ENCODE measurements at regions not wholly inside any gene's neighbourhood (a gene's known extent, or its start where the extent isn't known, plus 50 kb on each side); places are given as distances from the start of the nearest gene placed in this dataset.
"Not testable (repeated sequence)": the region's sequence is repeated elsewhere in the genome, so short reads cannot be mapped to it uniquely, and the experiment has no call there.

DNA sequence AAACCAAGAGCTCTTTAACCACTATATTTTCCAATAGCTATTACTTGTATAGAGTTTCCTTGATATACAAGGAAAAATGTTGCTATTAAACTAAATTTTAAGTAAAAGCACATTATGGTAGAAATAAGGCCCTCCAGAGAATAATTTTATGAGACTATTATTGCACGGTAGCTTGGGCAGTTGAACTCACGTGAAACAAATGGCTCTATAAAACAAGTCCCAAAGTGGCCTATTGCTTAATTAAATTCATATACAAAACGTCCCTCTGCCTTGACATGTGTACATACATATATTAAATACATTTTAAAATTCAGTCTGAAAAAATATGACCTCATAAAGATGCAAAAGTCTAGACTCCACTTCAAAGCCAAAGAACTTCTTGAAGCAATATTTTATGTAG lies 582.2 kb downstream of the CENPC start:
- DNase-seq (ENCODE audit: extremely low spot score, insufficient read length, low read depth), result no peak
- FAIRE-seq, result no peak

DNA sequence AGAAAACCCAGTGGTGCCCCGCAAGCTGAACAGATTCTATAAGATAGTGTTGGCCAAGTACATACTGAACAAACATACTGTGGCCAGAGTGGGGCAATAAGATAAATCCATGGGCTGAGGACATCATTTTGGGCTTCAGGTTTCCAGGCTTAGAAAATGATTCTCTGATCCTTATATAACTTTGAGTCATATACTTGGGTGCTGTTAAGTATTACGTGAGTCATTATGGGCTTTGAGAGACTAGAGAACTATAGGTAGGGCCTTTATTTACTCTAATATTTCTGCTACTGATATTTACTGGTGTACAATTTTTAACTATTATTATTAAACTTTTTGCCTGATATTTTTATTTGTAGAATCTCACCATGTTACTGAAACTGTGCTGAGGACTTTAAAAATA lies 586.1 kb downstream of the CENPC start:
- no peak for FAIRE-seq

DNA sequence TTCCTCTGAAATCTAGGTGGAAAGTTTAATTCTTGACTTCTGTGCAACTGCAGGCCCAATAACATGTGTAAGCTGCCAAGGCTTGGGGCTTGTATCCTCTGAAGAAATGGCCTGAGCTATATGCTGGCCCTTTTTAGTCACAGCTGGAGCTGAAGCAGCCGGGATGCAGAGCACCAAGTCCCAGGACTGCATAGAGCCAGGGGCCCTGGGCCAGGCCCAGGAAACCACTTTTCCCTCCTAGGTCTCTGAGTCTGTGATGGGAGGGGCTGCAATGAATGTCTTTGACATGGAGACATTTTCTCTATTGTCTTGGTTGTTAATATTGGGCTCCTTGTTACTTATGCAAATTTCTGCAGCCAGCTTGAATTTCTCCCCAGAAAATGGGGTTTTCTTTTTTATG lies 588.5 kb downstream of the CENPC start:
- no peak for DNase-seq (ENCODE audit: extremely low spot score, insufficient read length, low read depth)
- no peak for FAIRE-seq

More for the DNA sequence above, 586.1 kb downstream of the CENPC start:
- DNase-seq (ENCODE audit: extremely low spot score, insufficient read length, low read depth), result no peak

DNA sequence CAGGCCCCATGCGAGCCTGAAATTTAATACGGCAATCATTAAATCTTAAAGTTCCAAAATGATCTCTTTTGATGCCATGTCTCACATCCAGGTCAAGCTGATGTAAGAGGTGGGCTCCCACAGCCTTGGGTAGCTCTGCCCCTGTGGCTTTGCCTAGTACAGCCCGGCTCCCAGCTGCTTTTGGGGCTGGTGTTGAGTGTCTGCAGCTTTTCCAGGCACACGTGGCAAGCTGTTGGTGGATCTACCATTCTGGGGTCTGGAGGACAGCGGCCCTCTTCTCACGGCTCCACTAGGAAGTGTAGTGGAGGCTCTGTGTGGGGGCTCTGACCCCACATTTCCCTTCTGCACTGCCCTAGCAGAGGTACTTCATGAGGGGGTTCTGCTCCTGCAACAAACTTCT lies 588.9 kb downstream of the CENPC start:
- FAIRE-seq (no peak), DNase-seq (ENCODE audit: extremely low spot score, insufficient read length, low read depth) (no peak)

DNA sequence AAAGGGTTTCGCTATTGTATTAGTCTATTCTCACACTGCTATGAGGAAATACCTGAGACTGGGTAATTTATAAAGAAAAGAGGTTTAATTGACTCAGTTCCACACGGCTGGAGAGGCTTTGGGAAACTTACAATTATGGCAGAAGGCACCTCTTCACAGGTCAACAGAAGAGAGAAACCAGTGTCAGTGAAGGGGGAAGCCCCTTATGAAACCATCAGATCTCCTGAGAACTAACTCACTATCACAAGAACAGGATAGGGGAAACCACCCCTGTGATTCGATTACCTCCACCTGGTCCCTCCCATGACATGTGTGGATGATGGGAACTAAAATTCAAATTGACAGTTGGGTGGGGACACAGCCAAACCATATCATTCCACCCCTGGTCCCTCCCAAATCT lies 589.5 kb downstream of the CENPC start:
- no peak for FAIRE-seq
- no peak for DNase-seq (ENCODE audit: extremely low spot score, insufficient read length, low read depth)

DNA sequence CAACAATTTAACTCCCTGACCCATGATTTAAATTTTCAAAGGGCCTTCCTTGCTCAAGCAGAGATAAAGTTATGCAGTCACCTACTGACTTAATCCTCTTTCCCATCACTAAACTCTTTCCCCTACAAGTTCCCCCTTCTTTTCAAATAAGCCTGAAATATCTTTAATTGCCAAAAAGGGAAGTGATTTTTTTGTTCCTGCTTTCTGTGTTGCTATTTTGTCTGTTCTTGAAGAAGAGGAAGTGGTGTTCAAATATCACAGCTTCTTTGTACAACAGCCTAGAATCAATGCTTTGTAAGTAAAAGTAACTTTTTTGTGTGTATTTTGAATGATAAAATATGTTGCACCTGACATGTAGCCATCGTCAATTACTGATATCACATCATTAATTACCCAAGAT lies 595.9 kb downstream of the CENPC start:
- no peak for DNase-seq (ENCODE audit: extremely low spot score, insufficient read length, low read depth)

DNA sequence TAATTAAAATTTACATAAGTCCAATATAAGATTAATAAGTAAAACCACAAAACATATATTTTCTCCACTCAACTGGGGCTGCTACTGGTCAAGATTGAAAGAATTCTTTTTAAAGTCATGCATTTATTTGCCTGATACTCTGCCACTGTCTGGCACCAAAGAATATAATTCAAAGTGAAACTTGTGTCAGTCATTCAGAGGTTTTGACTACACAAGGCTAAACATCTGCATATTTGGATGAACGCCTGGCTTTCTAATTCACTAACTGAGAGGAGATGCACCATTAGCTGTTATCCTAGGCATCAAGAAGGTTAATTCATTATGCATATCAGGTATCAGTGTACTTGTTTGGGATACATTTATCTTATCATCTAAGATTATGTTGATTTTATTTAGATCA lies 598.5 kb downstream of the CENPC start:
- FAIRE-seq, result no peak
- DNase-seq (ENCODE audit: extremely low spot score, insufficient read length, low read depth), result no peak

More for the DNA sequence above, 595.9 kb downstream of the CENPC start:
- no peak for FAIRE-seq

DNA sequence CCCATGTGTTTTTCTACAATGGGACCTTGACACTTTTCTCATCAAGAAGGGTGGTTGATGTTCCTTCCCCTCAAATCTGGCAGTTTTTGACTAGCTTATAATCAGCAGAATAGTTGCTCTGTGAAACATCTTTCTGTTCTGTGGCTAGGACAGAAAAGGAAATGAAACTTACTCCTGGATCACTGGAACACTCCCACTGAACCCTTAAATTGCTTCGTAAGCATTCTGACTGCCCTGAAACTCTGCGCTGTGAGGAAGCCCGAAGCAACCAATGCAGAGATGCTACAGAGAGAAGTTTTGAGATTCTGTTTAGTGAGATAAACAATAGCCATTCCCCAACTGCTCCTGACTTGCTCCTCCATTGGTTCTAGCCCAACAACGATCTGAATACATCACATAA lies 602.2 kb downstream of the CENPC start:
- no peak for FAIRE-seq

DNA sequence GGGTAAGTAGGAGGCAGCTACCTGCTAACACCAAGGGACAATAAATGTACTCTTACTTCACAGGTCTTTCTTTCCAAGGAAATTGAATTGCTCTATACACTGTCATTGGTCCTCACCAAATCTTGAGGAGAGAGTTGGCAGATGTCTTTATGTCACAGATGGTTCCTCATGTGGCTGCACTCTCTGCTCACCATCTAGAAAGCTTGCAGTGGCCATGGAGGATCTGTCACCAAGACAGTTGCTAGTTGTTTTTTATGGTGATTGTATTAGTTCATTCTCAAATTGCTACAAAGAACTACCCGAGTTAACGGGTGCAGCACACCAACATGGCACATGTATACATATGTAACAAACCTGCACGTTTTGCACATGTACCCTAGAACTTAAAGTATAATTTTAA lies 613.3 kb downstream of the CENPC start:
- not testable (repeated sequence) for DNase-seq (ENCODE audit: extremely low spot score, insufficient read length, low read depth); FAIRE-seq

More for the DNA sequence above, 602.2 kb downstream of the CENPC start:
- no peak for DNase-seq (ENCODE audit: extremely low spot score, insufficient read length, low read depth)

DNA sequence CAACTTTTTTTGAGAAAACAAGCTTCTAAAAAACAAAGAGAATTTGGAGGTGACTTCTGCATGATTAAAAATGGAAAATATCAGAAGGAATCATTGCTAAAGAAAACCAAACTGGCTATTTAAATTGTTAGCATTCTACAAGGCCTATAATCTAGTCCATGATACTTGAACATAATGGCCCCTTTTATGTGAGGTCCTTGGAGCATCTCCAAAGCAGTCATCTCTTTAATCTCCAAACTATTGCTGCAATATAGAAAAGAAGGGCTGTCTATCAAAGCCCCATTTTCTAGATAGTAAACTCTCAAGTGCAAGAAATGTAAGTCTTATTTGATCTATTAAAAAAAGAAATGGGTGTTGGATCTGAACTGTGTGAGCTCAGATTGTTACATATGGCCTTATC lies 615.1 kb downstream of the CENPC start:
- DNase-seq (ENCODE audit: extremely low spot score, insufficient read length, low read depth), result no peak
- no peak for FAIRE-seq

DNA sequence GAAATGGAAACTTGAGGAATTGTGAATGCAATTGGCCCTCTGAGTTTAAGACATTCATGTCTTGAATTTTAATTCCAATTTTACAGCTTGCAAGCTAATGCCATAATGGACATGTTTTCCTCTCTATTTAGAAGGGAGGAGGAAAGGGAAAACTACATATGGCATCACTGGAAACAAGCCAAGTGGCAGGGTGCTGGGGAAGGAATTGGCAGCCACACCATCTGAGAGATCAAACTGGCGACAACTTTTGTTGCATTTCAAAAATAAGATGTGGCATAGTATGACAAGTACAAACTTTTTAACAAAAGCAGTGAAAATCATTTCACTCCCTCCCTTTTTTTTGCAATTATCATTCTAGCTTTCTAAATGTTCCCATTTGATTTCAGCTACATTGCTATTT lies 615.6 kb downstream of the CENPC start:
- FAIRE-seq (no peak), DNase-seq (ENCODE audit: extremely low spot score, insufficient read length, low read depth) (no peak)

DNA sequence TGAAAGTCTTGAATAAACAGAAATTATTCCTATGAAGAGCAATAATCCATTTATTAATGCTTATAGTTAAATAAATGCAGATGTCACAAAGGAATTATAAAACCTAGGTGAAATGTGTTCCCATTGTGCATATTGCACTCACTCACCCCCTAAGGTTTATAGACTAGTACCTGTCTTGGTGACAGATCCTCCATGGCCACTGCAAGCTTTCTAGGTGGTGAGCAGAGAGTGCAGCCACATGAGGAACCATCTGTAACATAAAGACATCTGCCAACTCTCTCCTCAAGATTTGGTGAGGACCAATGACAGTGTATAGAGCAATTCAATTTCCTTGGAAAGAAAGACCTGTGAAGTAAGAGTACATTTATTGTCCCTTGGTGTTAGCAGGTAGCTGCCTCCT lies 616.4 kb downstream of the CENPC start:
- DNase-seq (ENCODE audit: extremely low spot score, insufficient read length, low read depth); FAIRE-seq: not testable (repeated sequence)

DNA sequence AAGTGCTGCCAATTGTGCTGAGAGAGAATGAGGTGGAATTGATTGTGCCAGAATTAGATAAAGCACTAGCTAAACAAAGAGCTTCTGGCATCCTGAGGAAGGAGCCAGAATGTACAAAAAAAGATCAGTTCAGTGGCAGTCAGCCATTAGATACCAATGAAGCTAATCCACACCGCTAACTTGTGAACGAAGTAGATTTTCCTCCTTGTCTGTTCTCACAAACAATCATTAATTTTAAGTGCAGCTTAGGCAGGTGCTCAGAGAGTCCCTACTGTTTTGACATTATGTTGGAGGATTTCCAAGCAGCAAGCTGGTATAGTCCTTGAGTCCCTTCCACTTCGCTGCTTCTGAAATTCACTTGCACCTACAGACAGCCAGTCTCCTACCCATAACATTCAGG lies 617.4 kb downstream of the CENPC start:
- DNase-seq (ENCODE audit: extremely low spot score, insufficient read length, low read depth), result no peak
- no peak for FAIRE-seq

DNA sequence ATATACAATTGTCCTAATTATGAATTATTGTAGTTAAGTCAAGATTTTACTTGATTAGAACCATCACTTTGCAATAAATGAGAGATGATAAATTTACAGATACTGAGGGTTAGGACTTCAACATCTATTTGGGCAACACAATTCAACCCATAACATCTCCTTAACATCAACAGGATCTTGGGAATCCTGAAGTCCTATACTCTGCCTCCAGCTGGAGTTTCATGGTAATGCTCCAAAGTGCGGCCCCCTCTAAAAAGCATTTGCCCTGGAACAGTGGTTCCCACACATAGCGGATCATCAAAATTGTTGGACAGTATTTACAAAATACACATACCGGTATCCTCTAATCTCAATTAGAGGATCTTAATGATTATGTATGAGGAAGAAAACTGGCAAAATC lies 618.6 kb downstream of the CENPC start:
- FAIRE-seq (no peak), DNase-seq (ENCODE audit: extremely low spot score, insufficient read length, low read depth) (no peak)

DNA sequence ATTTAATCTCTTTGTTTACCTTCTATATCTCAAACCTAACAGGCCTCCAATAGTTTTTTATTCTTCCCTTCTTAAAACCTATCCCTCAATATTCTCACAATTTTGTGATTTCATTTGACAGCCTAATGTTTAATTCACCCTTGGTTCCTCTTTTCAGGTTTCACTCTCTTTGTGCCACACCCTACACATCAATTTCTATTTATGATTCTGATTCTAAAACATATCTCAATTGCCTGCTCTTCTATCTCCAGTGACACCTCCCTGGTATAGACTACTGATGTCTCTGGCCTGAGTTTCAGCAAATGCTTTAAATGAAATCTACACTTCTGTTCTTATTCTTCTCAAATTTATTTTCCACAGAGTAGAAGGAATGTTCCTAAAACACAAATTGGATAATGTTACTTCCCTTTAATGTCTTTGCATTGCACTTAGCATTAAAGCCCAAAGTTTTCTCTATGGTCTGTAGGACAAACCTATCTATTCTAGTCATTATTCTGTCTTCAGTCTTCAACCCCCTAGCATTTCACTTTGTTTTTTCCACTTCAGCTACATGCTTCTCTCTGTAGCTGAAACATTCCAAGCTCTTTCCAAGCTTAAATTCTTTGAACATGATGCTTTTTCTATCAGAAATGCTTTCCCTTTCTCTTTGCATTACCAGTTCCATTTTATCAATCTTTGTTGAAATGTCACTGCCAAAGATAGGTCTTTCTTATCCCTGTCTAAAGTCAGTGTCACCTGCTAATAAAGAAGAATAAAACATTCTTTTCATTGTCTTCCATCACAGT lies 622.0 kb downstream of the CENPC start:
- DNase-seq (ENCODE audit: extremely low spot score, insufficient read length, low read depth), result no peak
- FAIRE-seq, result no peak

DNA sequence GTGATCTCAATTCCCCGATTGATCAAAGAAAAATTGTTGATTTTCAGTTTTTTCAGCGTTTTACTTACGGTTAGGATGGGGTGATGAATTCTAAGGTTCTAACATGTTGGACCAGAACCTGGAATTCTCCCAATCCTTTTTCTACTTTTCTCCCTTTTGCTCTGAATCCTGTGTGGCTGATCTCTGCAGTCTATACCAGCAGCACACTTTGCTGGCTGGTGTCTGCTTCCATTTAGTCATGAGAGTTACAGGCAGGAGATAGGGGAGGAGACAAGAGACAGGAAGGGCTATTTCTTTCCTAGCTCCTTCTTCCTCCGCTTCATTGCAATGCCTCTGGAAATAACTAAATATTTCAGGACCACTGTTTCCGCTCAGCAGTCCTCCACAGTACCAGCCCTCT lies 623.9 kb downstream of the CENPC start:
- FAIRE-seq (no peak), DNase-seq (ENCODE audit: extremely low spot score, insufficient read length, low read depth) (no peak)

DNA sequence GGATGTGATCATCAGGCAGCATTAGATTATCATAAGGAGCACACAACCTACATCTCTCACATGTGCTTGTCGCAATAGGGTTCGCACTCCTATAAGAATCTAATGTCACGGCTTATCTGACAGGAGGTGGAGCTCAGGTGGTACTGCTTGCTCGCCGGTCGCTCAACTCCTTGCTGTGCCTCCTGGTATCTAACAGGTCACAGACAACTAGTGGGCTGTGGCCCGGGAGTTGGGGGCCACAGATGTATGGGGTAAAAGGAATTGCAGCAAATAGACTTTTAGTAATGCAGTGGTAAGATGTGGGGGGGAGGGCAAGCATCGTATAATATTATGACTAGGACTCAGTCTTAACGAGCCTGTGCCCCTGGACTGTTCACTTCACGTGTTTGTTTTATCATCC lies 624.8 kb downstream of the CENPC start:
- FAIRE-seq (no peak), DNase-seq (ENCODE audit: extremely low spot score, insufficient read length, low read depth) (no peak)

DNA sequence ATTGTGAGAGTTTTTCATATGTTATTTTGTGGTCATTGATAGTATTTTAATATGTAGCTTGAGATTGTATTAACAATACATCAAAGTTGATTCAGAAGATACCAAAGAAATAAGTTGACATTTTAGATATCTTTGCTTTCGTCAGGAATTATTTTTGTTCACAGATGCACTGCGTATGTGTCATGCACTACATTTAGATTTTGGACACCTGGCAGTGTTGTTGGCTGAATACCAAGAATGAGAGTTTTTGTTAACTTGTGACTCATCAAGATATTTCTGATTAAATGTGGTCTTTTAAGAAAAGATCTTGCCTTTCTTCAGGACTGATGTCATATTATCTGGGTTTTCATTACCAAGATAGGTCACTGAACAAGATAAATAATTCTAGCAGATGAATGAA lies 633.4 kb downstream of the CENPC start:
- DNase-seq (ENCODE audit: extremely low spot score, insufficient read length, low read depth) (no peak), FAIRE-seq (no peak)

DNA sequence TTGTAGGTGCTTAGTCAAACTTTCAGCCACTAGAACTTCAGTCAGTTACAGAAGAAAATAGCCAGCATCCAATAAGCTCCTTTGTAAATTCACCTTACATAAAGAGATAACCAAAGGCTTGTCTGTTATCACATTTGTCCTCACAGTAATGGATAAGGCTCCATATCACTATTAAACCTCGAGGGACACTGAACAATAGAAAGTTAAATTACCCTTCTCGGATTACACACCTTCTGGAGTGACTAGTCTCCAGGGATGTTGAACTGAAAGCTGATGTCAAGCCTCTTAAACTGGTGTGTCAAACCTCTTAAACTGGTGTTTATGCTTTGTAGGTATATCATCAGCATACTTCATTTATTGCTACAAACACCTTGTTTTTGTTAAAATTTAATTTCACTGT lies 639.0 kb downstream of the CENPC start:
- no peak for FAIRE-seq
- no peak for DNase-seq (ENCODE audit: extremely low spot score, insufficient read length, low read depth)

DNA sequence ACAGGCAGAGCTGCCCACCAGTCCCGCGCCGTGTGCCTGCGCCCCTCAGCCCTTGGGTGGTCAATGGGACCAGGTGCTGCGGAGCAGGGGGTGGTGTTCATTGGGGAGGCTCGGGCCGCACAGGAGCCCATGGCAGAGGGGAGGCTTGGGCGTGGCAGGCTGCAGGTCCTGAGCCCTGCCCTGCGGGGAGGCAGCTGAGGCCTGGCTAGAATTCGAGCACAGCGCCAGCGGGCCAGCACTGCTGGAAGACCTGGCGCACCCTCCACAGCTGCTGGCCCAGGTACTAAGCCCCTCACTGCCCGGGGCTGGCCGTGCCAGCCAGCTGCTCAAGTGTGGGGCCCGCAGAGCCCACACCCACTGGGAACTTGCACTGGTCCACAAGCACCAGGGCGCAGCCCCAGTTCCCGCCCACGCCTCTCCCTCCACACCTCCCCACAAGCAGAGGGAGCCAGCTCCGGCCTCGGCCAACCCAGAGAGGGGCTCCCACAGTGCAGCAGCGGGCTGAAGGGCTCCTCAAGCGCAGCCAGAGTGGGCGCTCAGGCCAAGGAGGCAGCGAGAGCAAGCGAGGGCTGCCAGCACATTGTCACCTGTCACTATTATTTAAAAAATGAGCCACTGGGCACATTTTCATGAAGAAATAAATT lies 645.8 kb downstream of the CENPC start:
- no peak for DNase-seq (ENCODE audit: extremely low spot score, insufficient read length, low read depth)
- FAIRE-seq, result no peak

DNA sequence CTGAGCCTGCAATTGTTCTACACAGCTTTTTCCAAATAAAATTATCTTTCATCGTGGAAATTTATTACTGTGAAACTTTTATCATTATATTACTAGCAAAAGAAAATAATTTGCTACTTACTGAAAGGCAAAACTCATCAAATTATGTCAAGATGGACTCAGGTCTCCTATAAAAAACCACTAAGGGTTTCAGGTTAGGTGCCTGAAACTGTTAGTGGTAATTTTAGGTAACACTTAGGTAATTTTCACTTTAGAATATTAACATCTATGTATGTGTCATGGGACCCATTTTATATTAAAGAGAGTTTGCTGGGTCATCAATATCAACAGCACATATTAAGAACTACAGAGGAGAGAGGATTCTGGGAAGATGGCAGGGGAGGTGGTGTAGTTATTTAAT lies 651.5 kb downstream of the CENPC start:
- DNase-seq (ENCODE audit: extremely low spot score, insufficient read length, low read depth) (no peak), FAIRE-seq (no peak)

DNA sequence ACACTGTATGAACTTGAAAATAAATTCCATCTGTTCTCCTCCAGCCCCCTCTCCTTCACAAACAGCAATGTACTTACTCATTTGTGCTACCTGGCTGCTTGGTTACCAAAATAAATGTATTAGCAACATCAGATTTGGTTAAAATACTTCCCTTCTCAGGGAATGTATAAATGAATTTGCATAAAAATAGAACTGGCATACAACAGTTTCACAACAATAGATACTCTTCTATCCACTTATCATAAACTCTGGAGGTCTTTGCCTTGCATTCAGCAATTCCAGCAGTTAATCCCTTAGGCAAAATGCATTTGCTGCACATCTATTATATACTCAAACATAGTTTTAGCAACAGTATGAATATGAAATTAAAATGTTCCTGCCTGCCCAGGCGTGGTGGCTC lies 658.2 kb downstream of the CENPC start:
- no peak for FAIRE-seq
- no peak for DNase-seq (ENCODE audit: extremely low spot score, insufficient read length, low read depth)

All from GM18507 (cell line).